ENCODE measurements at regions not wholly inside any gene's neighbourhood (a gene's known extent, or its start where the extent isn't known, plus 50 kb on each side); places are given as distances from the start of the nearest gene placed in this dataset.
A peak's percentile ranks its signal among the peaks of the same experiment; 100 is the strongest.

DNA sequence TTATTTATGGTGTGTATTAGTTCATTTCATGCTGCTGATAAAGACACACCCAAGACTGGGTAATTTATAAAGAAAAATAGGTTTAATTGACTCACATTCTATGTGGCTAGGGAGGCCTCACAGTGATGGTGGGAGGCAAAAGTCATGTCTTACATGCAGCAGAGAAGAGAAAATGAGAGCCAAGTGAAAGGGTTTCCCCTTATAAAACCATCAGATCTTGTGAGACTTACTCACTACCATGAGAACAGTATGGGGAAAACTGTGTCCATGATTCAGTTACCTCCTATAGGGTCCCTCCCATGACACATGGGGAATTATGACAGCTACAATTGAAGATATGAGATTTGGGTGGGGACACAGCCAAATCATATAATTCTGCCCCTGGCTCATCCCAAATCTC is 150.0 kb upstream of the AHI1 start:
- no peak overlapping the region for H3K4me3 ChIP-seq (replicated peaks in 1 of 2; ENCODE audit: low read depth in 2 of 2, low read length in 2 of 2)
- DNase-seq (ENCODE audit: low read depth in 2 of 2): peak in 1 of 2 donors; percentile 4
- TF ChIP-seq, protein P1, sequence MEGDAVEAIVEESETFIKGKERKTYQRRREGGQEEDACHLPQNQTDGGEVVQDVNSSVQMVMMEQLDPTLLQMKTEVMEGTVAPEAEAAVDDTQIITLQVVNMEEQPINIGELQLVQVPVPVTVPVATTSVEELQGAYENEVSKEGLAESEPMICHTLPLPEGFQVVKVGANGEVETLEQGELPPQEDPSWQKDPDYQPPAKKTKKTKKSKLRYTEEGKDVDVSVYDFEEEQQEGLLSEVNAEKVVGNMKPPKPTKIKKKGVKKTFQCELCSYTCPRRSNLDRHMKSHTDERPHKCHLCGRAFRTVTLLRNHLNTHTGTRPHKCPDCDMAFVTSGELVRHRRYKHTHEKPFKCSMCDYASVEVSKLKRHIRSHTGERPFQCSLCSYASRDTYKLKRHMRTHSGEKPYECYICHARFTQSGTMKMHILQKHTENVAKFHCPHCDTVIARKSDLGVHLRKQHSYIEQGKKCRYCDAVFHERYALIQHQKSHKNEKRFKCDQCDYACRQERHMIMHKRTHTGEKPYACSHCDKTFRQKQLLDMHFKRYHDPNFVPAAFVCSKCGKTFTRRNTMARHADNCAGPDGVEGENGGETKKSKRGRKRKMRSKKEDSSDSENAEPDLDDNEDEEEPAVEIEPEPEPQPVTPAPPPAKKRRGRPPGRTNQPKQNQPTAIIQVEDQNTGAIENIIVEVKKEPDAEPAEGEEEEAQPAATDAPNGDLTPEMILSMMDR (IDR thresholded peaks at IDR 0.05; ENCODE audit: low read depth, low read length): no peak

DNA sequence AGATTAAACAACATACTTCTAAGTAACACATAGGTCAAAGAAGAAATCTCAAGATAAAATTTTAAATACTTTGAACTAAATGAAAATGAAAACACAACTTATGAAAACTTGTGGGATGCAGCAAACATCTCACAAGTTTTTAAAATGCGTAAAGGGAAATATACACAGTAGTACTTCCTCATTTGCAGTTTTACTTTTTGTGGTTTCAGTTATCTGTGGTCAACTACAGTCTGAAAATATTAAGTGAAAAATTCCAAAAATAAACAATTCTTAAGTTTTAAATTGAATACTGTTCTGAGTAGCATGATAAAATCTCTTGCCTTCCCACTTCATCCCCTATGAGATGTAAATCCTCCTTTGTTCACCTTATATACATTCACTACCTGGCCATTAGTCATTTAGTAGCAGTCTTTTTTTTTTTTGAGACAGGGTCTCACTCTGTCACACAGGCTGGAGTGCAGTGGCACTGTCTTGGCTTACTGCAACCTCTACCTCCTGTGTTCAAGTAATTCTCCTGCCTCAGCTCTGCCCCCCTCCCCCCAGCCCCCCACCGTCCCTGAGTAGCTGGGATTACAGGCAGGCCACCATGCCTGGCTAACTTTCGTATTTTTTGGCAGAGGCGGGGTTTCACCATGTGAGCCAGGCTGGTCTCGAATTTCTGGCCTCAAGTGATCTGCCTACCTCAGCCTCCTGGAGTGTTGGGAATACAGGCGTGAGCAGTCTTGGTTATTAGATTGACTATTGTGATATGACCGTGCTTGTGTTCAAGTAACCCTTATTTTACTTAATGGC is 154.6 kb upstream of the AHI1 start:
- TF ChIP-seq, protein P1 (IDR thresholded peaks at IDR 0.05; ENCODE audit: low read depth, low read length): no peak
- no peak for DNase-seq (ENCODE audit: low read depth in 2 of 2)
- no peak overlapping the region for H3K4me3 ChIP-seq (replicated peaks in 1 of 2; ENCODE audit: low read depth in 2 of 2, low read length in 2 of 2)

DNA sequence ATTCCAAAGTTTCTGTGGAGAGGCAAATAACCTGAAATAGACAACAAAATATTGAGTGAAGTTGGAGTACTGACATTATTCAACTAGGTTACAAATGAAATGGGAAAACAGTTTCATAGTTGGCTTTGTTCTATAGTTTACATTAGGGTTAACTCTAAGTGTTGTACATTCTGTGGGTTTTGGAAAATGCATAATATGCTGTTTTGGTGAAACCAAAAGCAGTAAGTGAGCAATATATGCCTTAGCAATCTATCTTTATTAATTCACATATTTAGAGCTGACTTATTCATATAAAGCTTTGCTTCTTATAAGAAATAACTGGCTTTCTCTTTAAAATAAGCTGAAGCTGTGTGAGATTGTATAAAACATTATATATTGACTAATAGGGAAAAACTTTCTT is 157.5 kb upstream of the AHI1 start:
- DNase-seq (ENCODE audit: low read depth in 2 of 2): no peak
- TF ChIP-seq, protein P1 (IDR thresholded peaks at IDR 0.05; ENCODE audit: low read depth, low read length): no peak

DNA sequence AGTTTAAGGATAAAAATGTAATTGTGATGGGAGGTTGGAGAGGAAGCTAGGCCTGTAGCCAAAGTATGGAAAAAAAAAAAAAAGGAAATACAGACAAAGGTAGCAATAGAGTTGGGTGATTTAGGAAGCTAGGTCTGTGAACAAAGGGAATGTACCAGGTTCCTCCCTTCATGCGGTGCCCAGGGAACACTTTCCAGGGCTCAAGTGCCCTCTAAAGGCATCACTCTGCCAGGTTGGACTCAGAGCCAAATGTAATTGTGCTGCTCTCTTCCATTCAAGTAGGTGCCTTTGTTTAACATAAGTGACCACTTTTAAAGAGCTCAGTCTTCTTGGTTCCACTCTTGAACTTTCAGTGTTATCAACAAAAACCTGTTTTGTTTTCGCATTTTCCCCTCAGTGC is 159.7 kb upstream of the AHI1 start:
- no peak for DNase-seq (ENCODE audit: low read depth in 2 of 2)
- H3K4me3 ChIP-seq (replicated peaks in 1 of 2; ENCODE audit: low read depth in 2 of 2, low read length in 2 of 2): no peak overlapping the region
- TF ChIP-seq, protein P1 (IDR thresholded peaks at IDR 0.05; ENCODE audit: low read depth, low read length): no peak

More for the DNA sequence above, 157.5 kb upstream of the AHI1 start:
- no peak overlapping the region for H3K4me3 ChIP-seq (replicated peaks in 1 of 2; ENCODE audit: low read depth in 2 of 2, low read length in 2 of 2)

DNA sequence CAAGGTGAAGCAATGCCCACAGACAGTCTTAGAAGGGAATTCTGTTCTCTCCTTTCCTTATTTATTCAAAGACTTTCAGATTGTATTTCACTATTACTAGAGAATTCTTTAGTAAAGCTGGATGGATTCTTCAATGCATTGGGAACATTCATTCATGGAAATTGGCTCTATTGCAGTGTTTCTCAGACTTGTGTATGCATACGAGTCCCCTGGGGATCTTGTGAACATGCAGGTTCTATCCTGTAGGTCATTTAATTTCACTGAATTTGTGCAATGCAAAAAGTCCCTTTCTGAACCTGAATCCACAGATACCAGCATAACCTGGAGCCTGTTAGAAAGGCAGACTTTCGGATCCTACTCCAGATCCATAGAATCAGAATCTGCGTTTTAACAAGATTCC is 160.9 kb upstream of the AHI1 start:
- TF ChIP-seq, protein P1 (IDR thresholded peaks at IDR 0.05; ENCODE audit: low read depth, low read length): no peak

DNA sequence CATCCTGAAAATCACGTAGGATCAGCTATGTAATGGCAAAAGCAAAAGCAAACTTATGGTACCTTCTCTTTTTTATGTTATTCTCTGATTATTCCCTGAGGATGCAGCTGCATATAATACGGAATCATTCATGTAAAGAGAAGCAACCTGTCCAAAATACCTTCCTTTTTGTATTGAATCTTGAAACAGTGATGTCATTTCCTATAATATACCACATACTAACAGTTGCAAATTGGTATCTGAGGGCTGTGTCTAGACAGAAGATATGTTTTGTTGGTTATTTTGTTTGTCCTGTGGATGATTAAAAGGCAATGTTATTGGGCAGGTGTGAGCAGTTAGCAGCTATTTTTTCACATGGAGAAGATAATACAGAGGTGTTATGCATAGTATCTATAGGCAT is 161.4 kb upstream of the AHI1 start:
- no peak for DNase-seq (ENCODE audit: low read depth in 2 of 2)
- TF ChIP-seq, protein P1 (IDR thresholded peaks at IDR 0.05; ENCODE audit: low read depth, low read length): no peak

More for the DNA sequence above, 160.9 kb upstream of the AHI1 start:
- DNase-seq (ENCODE audit: low read depth in 2 of 2): no peak
- no peak overlapping the region for H3K4me3 ChIP-seq (replicated peaks in 1 of 2; ENCODE audit: low read depth in 2 of 2, low read length in 2 of 2)

More for the DNA sequence above, 161.4 kb upstream of the AHI1 start:
- no peak overlapping the region for H3K4me3 ChIP-seq (replicated peaks in 1 of 2; ENCODE audit: low read depth in 2 of 2, low read length in 2 of 2)

All from cardiac fibroblast (primary cell).